H1 (cell line): ENCODE measurements at regions not wholly inside any gene's neighbourhood (a gene's known extent, or its start where the extent isn't known, plus 50 kb on each side); places are given as distances from the start of the nearest gene placed in this dataset.

ENCODE experiments used
- CTCF ChIA-PET: fragments of 300-600 bp; sonication (Branson Sonifier 250); formaldehyde crosslinking; loops from one replicate; lab custom pipeline; 2021; ENCODE audit not compliant: partially characterized antibody; lab: Charles Lee
- POLR2A ChIA-PET: fragments of 300-600 bp; sonication (Branson Sonifier 250); formaldehyde crosslinking; loops from one replicate; lab custom pipeline; 2021; ENCODE audit warnings: inconsistent platforms; ENCODE audit not compliant: partially characterized antibody; lab: Charles Lee
- DNase-seq, 2 experiments: peaks; one replicate each; pipeline versions ENCODE4 v3.0.0 to v3.0.0-alpha.2; 2010 to 2022; ENCODE audit warnings: low spot score in 2 of 2, low read depth in 1 of 2, mixed read lengths in 1 of 2
- FAIRE-seq: peaks from 2 replicates; lab custom pipeline; 2011; peaks lifted over from hg19 to GRCh38; lab: Jason Lieb, UNC
- H2AFZ ChIP-seq: 2 replicates; pipeline ENCODE4 v1.8.1; 2012; ENCODE audit warnings: low read length, inconsistent platforms
- H2AK5ac ChIP-seq: 2 replicates; pipeline ENCODE4 v1.6.1; 2013; ENCODE audit warnings: low read depth, low read length
- H2BK120ac ChIP-seq: replicated peaks from 2 replicates; pipeline ENCODE3; 2013; ENCODE audit warnings: low read depth, low read length, inconsistent platforms
- H2BK12ac ChIP-seq: 2 replicates; pipeline ENCODE4 v1.6.1; 2013; ENCODE audit warnings: low read depth, low read length
- H2BK15ac ChIP-seq: 2 replicates; pipeline ENCODE4 v1.6.1; 2013; ENCODE audit warnings: low read length
- H2BK20ac ChIP-seq: 2 replicates; pipeline ENCODE4 v1.6.1; 2013; ENCODE audit warnings: low read length
- H2BK5ac ChIP-seq: 2 replicates; pipeline ENCODE4 v1.6.1; 2013; ENCODE audit warnings: low read depth, low read length
- H3K14ac ChIP-seq: 2 replicates; pipeline ENCODE4 v1.6.1; 2013; ENCODE audit warnings: inconsistent platforms; ENCODE audit not compliant: insufficient read length
- H3K18ac ChIP-seq: 2 replicates; pipeline ENCODE4 v1.6.1; 2013; ENCODE audit warnings: low read length; ENCODE audit errors: extremely low read depth
- H3K23ac ChIP-seq: 2 replicates; pipeline ENCODE4 v1.6.1; 2013; ENCODE audit warnings: inconsistent platforms; ENCODE audit not compliant: insufficient read length
- H3K23me2 ChIP-seq: 2 replicates; pipeline ENCODE4 v1.6.1; 2013; ENCODE audit warnings: low read depth, low read length
- H3K27ac ChIP-seq: 2 replicates; pipeline ENCODE4 v1.6.1; 2011; ENCODE audit warnings: low read depth, low read length, inconsistent platforms
- H3K27me3 ChIP-seq, 4 experiments: replicated peaks in 1 of 4; 1 replicate in 1 of 4; 2 replicates in 3 of 4; pipeline versions ENCODE4 v1.6.1 to v1.8.1; 2011 to 2013; ENCODE audit warnings: low read length in 3 of 4, mild to moderate bottlenecking in 3 of 4, inconsistent platforms in 2 of 4, mixed read lengths in 2 of 4, moderate library complexity in 1 of 4; ENCODE audit not compliant: control insufficient read depth in 3 of 4, insufficient read depth in 3 of 4; ENCODE audit errors: extremely low read depth in 1 of 4
- H3K36me3 ChIP-seq, 4 experiments: 2 replicates each; pipeline versions ENCODE4 v1.6.1 to v1.8.1; 2011 to 2013; ENCODE audit warnings: mild to moderate bottlenecking in 4 of 4, low read length in 3 of 4, moderate library complexity in 2 of 4, control low read depth in 1 of 4, inconsistent platforms in 1 of 4; ENCODE audit not compliant: insufficient read depth in 4 of 4, control insufficient read depth in 2 of 4
- H3K4ac ChIP-seq: replicated peaks from 2 replicates; pipeline ENCODE3; 2013; ENCODE audit warnings: low read length, low read depth, mixed read lengths, inconsistent platforms; ENCODE audit not compliant: insufficient read length
- H3K4me1 ChIP-seq, 4 experiments: replicated peaks in 1 of 4; 1 replicate in 1 of 4; 2 replicates in 3 of 4; pipeline versions ENCODE4 v1.6.1 to v1.8.1; 2011 to 2013; ENCODE audit warnings: low read length in 3 of 4, inconsistent platforms in 2 of 4, mixed read lengths in 1 of 4; ENCODE audit not compliant: insufficient read depth in 4 of 4, control insufficient read depth in 3 of 4
- H3K4me2 ChIP-seq, 2 experiments: 2 replicates each; pipeline versions ENCODE4 v1.6.1 to v1.8.1; 2011 to 2013; ENCODE audit warnings: low read depth in 2 of 2, low read length in 2 of 2, control low read depth in 1 of 2, inconsistent platforms in 1 of 2, mild to moderate bottlenecking in 1 of 2; ENCODE audit not compliant: insufficient read depth in 1 of 2
- H3K4me3 ChIP-seq, 4 experiments: fragments of 200-600, 300-600 bp in 1 of 4; sonication (generic), shearing (Covaris generic), sonication (Bioruptor Twin) in 1 of 4; 2 replicates each; pipeline versions ENCODE4 v1.5.1 to v1.8.1; 2011 to 2016; ENCODE audit warnings: low read length in 4 of 4, low read depth in 3 of 4, control low read depth in 2 of 4, inconsistent platforms in 2 of 4, mild to moderate bottlenecking in 2 of 4, mixed read lengths in 1 of 4, moderate library complexity in 1 of 4; ENCODE audit not compliant: insufficient read depth in 2 of 4; ENCODE audit errors: extremely low read depth in 1 of 4
- H3K56ac ChIP-seq: replicated peaks from 2 replicates; pipeline ENCODE3; 2013; ENCODE audit warnings: low read depth, mild to moderate bottlenecking, mixed read lengths, low read length, inconsistent platforms; ENCODE audit not compliant: insufficient read length
- H3K79me1 ChIP-seq: 2 replicates; pipeline ENCODE4 v1.6.1; 2013; ENCODE audit warnings: low read depth, low read length, control low read depth
- H3K79me2 ChIP-seq, 2 experiments: 2 replicates each; pipeline versions ENCODE4 v1.6.1 to v1.8.1; 2012 to 2013; ENCODE audit warnings: low read length in 2 of 2, mild to moderate bottlenecking in 2 of 2, inconsistent platforms in 1 of 2; ENCODE audit not compliant: insufficient read depth in 2 of 2, control insufficient read depth in 1 of 2
- H3K9ac ChIP-seq, 4 experiments: replicated peaks in 1 of 4; 1 replicate in 1 of 4; 2 replicates in 3 of 4; pipeline versions ENCODE4 v1.6.1 to v1.8.1; 2011 to 2013; ENCODE audit warnings: low read depth in 3 of 4, low read length in 3 of 4, control low read depth in 2 of 4, mild to moderate bottlenecking in 2 of 4, moderate library complexity in 2 of 4, inconsistent platforms in 1 of 4; ENCODE audit errors: extremely low read depth in 1 of 4
- H3K9me3 ChIP-seq, 2 experiments: 2 replicates each; pipeline versions ENCODE4 v1.6.1 to v1.8.1; 2012 to 2013; ENCODE audit warnings: mild to moderate bottlenecking in 2 of 2, moderate library complexity in 2 of 2, control low read depth in 1 of 2, inconsistent platforms in 1 of 2, low read depth in 1 of 2, low read length in 1 of 2, mixed read lengths in 1 of 2; ENCODE audit not compliant: insufficient read depth in 2 of 2
- H4K20me1 ChIP-seq, 2 experiments: replicated peaks in 1 of 2; 2 replicates each; pipeline versions ENCODE3 to v1.8.1; 2011 to 2013; ENCODE audit warnings: inconsistent platforms in 2 of 2, low read length in 2 of 2, mild to moderate bottlenecking in 1 of 2; ENCODE audit not compliant: insufficient read depth in 2 of 2, control insufficient read depth in 1 of 2
- H4K5ac ChIP-seq: 2 replicates; pipeline ENCODE4 v1.6.1; 2013; ENCODE audit warnings: low read length, low read depth, mixed read lengths, inconsistent platforms; ENCODE audit not compliant: insufficient read length
- H4K8ac ChIP-seq: 2 replicates; pipeline ENCODE4 v1.8.0; 2013; ENCODE audit warnings: mild to moderate bottlenecking, moderate library complexity, low read length, inconsistent platforms; ENCODE audit not compliant: insufficient read depth; ENCODE audit errors: extremely low read depth
- H4K91ac ChIP-seq: replicated peaks from 2 replicates; pipeline ENCODE3; 2013; ENCODE audit warnings: low read length, mixed read lengths, inconsistent platforms; ENCODE audit not compliant: insufficient read length
- BRCA1 ChIP-seq: IDR thresholded peaks from 2 replicates; pipeline ENCODE4 v1.6.1; 2012; ENCODE audit warnings: low read depth, low read length, improper control_type of control experiment
- CBX5 ChIP-seq: fragments of 300-800, 300-1000 bp; sonication (generic); IDR thresholded peaks from 2 replicates; pipeline ENCODE4 v1.7.1; 2016; ENCODE audit warnings: antibody characterized with exemption, low read length, low read depth
- EP300 ChIP-seq, 2 experiments: IDR thresholded peaks; 1 replicate in 1 of 2; 2 replicates in 1 of 2; pipeline ENCODE4 v1.6.1; 2011 to 2012; ENCODE audit warnings: low read depth in 2 of 2, low read length in 2 of 2, mild to moderate bottlenecking in 2 of 2, borderline replicate concordance in 1 of 2, inconsistent platforms in 1 of 2, moderate library complexity in 1 of 2
- HDAC2 ChIP-seq, 2 experiments: fragments of 300-600 bp in 1 of 2; sonication (generic) in 1 of 2; IDR thresholded peaks; 2 replicates each; pipeline ENCODE4 v1.6.1; 2011 to 2012; ENCODE audit warnings: low read depth in 2 of 2, low read length in 2 of 2, mild to moderate bottlenecking in 2 of 2, moderate library complexity in 2 of 2, borderline replicate concordance in 1 of 2, inconsistent platforms in 1 of 2
- HDAC6 ChIP-seq: IDR thresholded peaks from one replicate; pipeline ENCODE4 v1.7.1; 2012; ENCODE audit warnings: low read depth, mild to moderate bottlenecking, inconsistent platforms, low read length, moderate library complexity
- JUN ChIP-seq: IDR thresholded peaks from 2 replicates; pipeline ENCODE4 v1.6.1; 2011; ENCODE audit warnings: low read depth, mild to moderate bottlenecking, improper control_type of control experiment, low read length
- KDM5A ChIP-seq: fragments of 200-600 bp; IDR thresholded peaks from 2 replicates; pipeline ENCODE4 v1.7.1; 2012; ENCODE audit warnings: mild to moderate bottlenecking, low read length, inconsistent platforms, mixed read lengths
- NRF1 ChIP-seq: IDR thresholded peaks from 2 replicates; pipeline ENCODE4 v1.6.1; 2011; ENCODE audit warnings: mild to moderate bottlenecking, low read depth, low read length, improper control_type of control experiment
- POU5F1 ChIP-seq: IDR thresholded peaks from 2 replicates; pipeline ENCODE4 v1.6.1; 2011; ENCODE audit warnings: low read depth, mild to moderate bottlenecking, low read length, moderate library complexity
- SP4 ChIP-seq: IDR thresholded peaks from 2 replicates; pipeline ENCODE4 v1.6.1; 2012; ENCODE audit warnings: low read length, inconsistent platforms
- SUZ12 ChIP-seq: fragments of 200-600 bp; sonication (generic); IDR thresholded peaks from 2 replicates; pipeline ENCODE4 v1.6.1; 2012; ENCODE audit warnings: mild to moderate bottlenecking, inconsistent platforms, low read length, moderate library complexity, mixed read lengths
- TAF7 ChIP-seq: optimal IDR thresholded peaks from 2 replicates; pipeline ENCODE3; 2011; ENCODE audit warnings: low read depth, mild to moderate bottlenecking, inconsistent platforms, low read length, moderate library complexity, borderline replicate concordance
- WGBS, 2 experiments: shearing (Covaris generic) in 1 of 2; methylation state at CpG; one replicate each; pipeline versions ENCODE4 v1.1.6 to v1.1.7; 2013 to 2015; ENCODE audit warnings: low lambda C conversion rate in 2 of 2, mixed read lengths in 2 of 2, inconsistent platforms in 1 of 2, low coverage in 1 of 2, missing lambda C conversion rate in 1 of 2; ENCODE audit not compliant: insufficient replicate concordance in 2 of 2, insufficient coverage in 1 of 2, insufficient read length in 1 of 2; ENCODE audit errors: extremely low coverage in 1 of 2, missing lambda C conversion rate in 1 of 2; 5-methylcytosine and 5-hydroxymethylcytosine counted together
- TF ChIP-seq, protein P1 (sequence below): IDR thresholded peaks from 2 replicates; pipeline ENCODE4 v1.6.1; 2012; ENCODE audit warnings: low read length, inconsistent platforms

DNA sequence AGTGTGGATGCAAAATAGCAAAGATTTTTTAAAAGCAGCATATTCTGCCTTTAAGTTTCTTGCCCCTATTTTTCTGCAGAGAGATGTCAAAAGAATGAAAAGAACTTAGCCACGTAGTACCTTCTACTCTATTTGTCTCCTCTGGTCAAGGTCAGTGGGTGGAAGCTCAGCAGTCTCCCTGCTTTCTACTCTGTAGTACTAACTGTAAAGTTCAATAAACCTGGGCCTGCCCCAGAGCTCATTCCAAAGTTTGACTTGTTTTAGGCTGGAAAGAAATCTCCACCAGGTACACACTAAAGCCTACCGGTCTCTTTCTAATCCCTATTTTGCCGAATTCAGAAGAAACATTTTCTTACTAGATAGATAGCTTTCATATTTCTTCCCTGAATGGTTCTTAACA is 247.9 kb upstream of the ARHGAP20 start:
- CTCF ChIA-PET: interaction anchor here (1.1 kb wide), 1 partner anchor 9 kb away, joined by 4 read pairs; no protein-coding TSS in a partner anchor
- Histone ChIP-seq H3K23me2 (no peaks in the 10 kb centered on the region), H3K79me1 (no peaks in the 10 kb centered on the region), H2BK120ac (no peak overlapping the region), H3K36me3 (no peaks in the 10 kb centered on the region), H2BK20ac (no peak overlapping the region), H4K20me1 (no peaks in the 10 kb centered on the region), H3K79me2 (no peaks in the 10 kb centered on the region), H3K27me3 (no peaks in the 10 kb centered on the region), H4K5ac (no peak overlapping the region), H3K9me3 (no peaks in the 10 kb centered on the region), H3K23ac (no peak overlapping the region), H3K4me1 (no peaks in the 10 kb centered on the region), H3K27ac (no peak overlapping the region), H2AFZ (no peak overlapping the region), H3K4ac (no peak overlapping the region), H4K8ac (no peak overlapping the region), H3K4me3 (no peak overlapping the region), H3K14ac (no peak overlapping the region), H3K9ac (no peak overlapping the region), H2BK5ac (no peak overlapping the region), H2BK12ac (no peak overlapping the region), H3K18ac (no peak overlapping the region), H3K56ac (no peak overlapping the region), H3K4me2 (no peak overlapping the region), H2BK15ac (no peak overlapping the region), H4K91ac (no peak overlapping the region), H2AK5ac (no peak overlapping the region)
- POLR2A ChIA-PET: no interaction called here
- FAIRE-seq: no peak
- DNase-seq: no peak
- 94% methylated on average over 3 of the region's 3 CpGs; no CpG with 5 or more reads in 1 of the 2 experiments for WGBS, 2 experiments
- TF ChIP-seq KDM5A (no peak), SP4 (no peak), JUN (no peak), BRCA1 (no peak), HDAC2 (IDR thresholded peaks at IDR 0.05; ENCODE audit: borderline replicate concordance in 1 of 2, low read depth in 2 of 2, low read length in 2 of 2) (no peak), NRF1 (no peak), HDAC6 (no peak), SUZ12 (no peak), TAF7 (no peak), EP300 (IDR thresholded peaks at IDR 0.05; ENCODE audit: borderline replicate concordance in 1 of 2, low read depth in 2 of 2, low read length in 2 of 2) (no peak), POU5F1 (no peak), CBX5 (no peak)
- TF ChIP-seq, protein P1, sequence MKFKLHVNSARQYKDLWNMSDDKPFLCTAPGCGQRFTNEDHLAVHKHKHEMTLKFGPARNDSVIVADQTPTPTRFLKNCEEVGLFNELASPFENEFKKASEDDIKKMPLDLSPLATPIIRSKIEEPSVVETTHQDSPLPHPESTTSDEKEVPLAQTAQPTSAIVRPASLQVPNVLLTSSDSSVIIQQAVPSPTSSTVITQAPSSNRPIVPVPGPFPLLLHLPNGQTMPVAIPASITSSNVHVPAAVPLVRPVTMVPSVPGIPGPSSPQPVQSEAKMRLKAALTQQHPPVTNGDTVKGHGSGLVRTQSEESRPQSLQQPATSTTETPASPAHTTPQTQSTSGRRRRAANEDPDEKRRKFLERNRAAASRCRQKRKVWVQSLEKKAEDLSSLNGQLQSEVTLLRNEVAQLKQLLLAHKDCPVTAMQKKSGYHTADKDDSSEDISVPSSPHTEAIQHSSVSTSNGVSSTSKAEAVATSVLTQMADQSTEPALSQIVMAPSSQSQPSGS: no peak
